MM.1S (cell line): ENCODE measurements at regions not wholly inside any gene's neighbourhood (a gene's known extent, or its start where the extent isn't known, plus 50 kb on each side); places are given as distances from the start of the nearest gene placed in this dataset.

Source experiments
- DNase-seq: peaks from one replicate; pipeline ENCODE4 v3.0.0-alpha.2; 2015
- H2AFZ ChIP-seq: fragments of 300-600 bp; sonication (generic); 2 replicates; pipeline ENCODE4 v1.6.0; 2016; ENCODE audit warnings: antibody characterized with exemption, low read length
- H3F3A ChIP-seq: fragments of 300-600 bp; sonication (generic); 2 replicates; pipeline ENCODE4 v1.6.1; 2016; ENCODE audit warnings: mild to moderate bottlenecking, antibody characterized with exemption, low read length, moderate library complexity, mixed read lengths; ENCODE audit not compliant: insufficient read depth
- H3K27ac ChIP-seq: fragments of 300-600 bp; sonication (generic); 2 replicates; pipeline ENCODE4 v1.5.1; 2016; ENCODE audit warnings: mild to moderate bottlenecking, low read length
- H3K27me3 ChIP-seq: fragments of 300-600 bp; sonication (generic); replicated peaks from 2 replicates; pipeline ENCODE4 v1.6.0; 2016; ENCODE audit warnings: low read length; ENCODE audit not compliant: insufficient read depth
- H3K36me3 ChIP-seq: fragments of 300-600 bp; sonication (generic); replicated peaks from 2 replicates; pipeline ENCODE4 v1.6.1; 2016; ENCODE audit warnings: mild to moderate bottlenecking, low read length, mixed read lengths; ENCODE audit not compliant: insufficient read depth
- H3K4me1 ChIP-seq: fragments of 300-600 bp; sonication (generic); 2 replicates; pipeline ENCODE4 v1.6.1; 2016; ENCODE audit warnings: low read length, mixed read lengths
- H3K4me2 ChIP-seq: fragments of 300-600 bp; sonication (generic); 2 replicates; pipeline ENCODE4 v1.6.0; 2016; ENCODE audit warnings: low read depth, low read length
- H3K4me3 ChIP-seq: fragments of 300-600 bp; sonication (generic); 2 replicates; pipeline ENCODE4 v1.5.1; 2016; ENCODE audit warnings: low read length, mixed read lengths
- H3K79me2 ChIP-seq: fragments of 300-600 bp; sonication (generic); 2 replicates; pipeline ENCODE4 v1.6.1; 2016; ENCODE audit warnings: mixed run types, low read length, mixed read lengths
- H3K9ac ChIP-seq: fragments of 300-600 bp; sonication (generic); 2 replicates; pipeline ENCODE4 v1.6.1; 2016; ENCODE audit warnings: low read length, mixed read lengths
- H3K9me2 ChIP-seq: fragments of 300-600 bp; sonication (generic); replicated peaks from 2 replicates; pipeline ENCODE4 v1.6.1; 2016; ENCODE audit warnings: mild to moderate bottlenecking, low read length, mixed read lengths; ENCODE audit not compliant: insufficient read depth
- H3K9me3 ChIP-seq: fragments of 300-600 bp; sonication (generic); replicated peaks from 2 replicates; pipeline ENCODE4 v1.6.1; 2016; ENCODE audit warnings: mild to moderate bottlenecking, low read length, mixed read lengths; ENCODE audit not compliant: insufficient read depth
- H4K20me1 ChIP-seq: fragments of 300-600 bp; sonication (generic); 2 replicates; pipeline ENCODE4 v1.6.1; 2016; ENCODE audit warnings: mild to moderate bottlenecking, low read length, moderate library complexity, mixed read lengths; ENCODE audit not compliant: insufficient read depth
- EZH2 ChIP-seq: fragments of 300-600 bp; sonication (generic); optimal IDR thresholded peaks from 2 replicates; pipeline ENCODE3; 2017; ENCODE audit warnings: low read depth, mild to moderate bottlenecking, antibody characterized with exemption, low read length, mixed read lengths
- EZH2phosphoT487 ChIP-seq: fragments of 300-600 bp; sonication (generic); IDR thresholded peaks from 2 replicates; pipeline ENCODE4 v1.6.1; 2018; ENCODE audit warnings: antibody characterized with exemption, low read length
- TF ChIP-seq, protein P1 (sequence below): fragments of 300-600 bp; sonication (generic); IDR thresholded peaks from 2 replicates; pipeline ENCODE4 v1.5.1; 2016; ENCODE audit warnings: antibody characterized with exemption, low read length, mixed read lengths

DNA sequence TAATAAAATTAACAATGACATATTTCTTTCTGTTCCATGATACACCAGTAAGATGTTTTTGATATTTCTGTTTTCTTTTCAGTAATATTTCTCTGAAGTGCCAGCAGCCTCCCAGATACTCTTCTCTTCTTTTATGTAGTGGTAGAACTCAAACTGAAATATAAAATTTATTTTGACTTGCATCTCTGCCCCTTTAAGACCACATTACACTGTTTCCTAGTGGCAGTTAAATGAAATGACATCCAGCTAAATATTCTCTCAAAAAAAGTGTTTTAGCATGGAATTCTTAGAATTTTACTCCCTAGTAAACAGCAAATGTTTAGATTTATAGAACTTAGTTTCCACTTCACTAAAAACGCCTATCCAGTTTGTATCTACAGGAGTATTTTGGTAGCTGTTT is 237.2 kb upstream of the MTPN start:
- DNase-seq = no peak
- Histone ChIP-seq H3K9ac (no peak overlapping the region), H3K27me3 (no peaks in the 10 kb centered on the region), H3F3A (no peaks in the 10 kb centered on the region), H3K4me2 (no peak overlapping the region), H3K27ac (no peak overlapping the region), H3K36me3 (no peaks in the 10 kb centered on the region), H2AFZ (no peak overlapping the region), H3K9me3 (no peaks in the 10 kb centered on the region), H4K20me1 (no peaks in the 10 kb centered on the region), H3K4me1 (no peaks in the 10 kb centered on the region), H3K4me3 (no peak overlapping the region), H3K79me2 (no peaks in the 10 kb centered on the region), H3K9me2 (no peaks in the 10 kb centered on the region)
- no peak for TF ChIP-seq EZH2

DNA sequence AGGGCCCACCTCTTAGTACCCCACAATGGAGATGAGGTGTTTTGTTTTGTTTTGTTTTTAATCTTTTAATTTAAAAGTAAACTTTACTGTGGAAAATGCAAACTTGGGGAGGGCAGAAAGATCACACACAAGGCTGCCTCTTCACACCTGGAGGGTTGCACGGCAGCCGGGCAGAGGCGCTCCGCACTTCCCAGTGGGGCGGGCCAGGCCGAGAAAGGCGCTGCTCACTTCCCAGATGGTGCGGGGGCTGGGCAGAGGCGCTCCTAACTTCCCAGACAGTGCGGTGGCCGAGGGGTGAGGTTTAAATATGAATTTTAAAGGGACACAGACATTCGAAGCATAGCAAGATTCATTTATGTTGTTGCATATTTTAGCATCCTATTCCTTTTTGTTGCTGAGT is 235.9 kb upstream of the MTPN start:
- DNase-seq = no peak
- TF ChIP-seq EZH2phosphoT487 (no peak), EZH2 (no peak)
- TF ChIP-seq, protein P1, sequence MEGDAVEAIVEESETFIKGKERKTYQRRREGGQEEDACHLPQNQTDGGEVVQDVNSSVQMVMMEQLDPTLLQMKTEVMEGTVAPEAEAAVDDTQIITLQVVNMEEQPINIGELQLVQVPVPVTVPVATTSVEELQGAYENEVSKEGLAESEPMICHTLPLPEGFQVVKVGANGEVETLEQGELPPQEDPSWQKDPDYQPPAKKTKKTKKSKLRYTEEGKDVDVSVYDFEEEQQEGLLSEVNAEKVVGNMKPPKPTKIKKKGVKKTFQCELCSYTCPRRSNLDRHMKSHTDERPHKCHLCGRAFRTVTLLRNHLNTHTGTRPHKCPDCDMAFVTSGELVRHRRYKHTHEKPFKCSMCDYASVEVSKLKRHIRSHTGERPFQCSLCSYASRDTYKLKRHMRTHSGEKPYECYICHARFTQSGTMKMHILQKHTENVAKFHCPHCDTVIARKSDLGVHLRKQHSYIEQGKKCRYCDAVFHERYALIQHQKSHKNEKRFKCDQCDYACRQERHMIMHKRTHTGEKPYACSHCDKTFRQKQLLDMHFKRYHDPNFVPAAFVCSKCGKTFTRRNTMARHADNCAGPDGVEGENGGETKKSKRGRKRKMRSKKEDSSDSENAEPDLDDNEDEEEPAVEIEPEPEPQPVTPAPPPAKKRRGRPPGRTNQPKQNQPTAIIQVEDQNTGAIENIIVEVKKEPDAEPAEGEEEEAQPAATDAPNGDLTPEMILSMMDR = no peak

DNA sequence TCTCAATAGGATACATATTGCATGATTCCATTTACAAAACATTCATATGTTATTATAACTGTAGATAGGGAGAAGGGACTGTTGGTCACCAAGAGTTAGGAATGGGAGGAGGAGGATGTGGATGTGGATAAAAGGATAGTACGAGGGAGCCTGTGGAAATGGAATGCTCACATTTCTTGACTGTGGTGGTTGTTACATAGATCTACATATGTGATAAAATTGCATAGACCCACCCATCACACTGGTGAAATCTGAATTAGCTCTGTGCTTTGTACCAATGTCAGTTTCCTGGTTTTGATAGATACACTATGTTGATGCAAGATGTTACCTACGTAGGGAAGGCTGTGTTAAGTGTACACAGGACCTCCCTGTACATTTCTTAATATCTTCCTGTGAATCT is 233.5 kb upstream of the MTPN start:
- H3K4me1 ChIP-seq = no peaks in the 10 kb centered on the region
- no peaks in the 10 kb centered on the region for H3K27me3 ChIP-seq
- no peaks in the 10 kb centered on the region for H4K20me1 ChIP-seq
- H3K36me3 ChIP-seq = no peaks in the 10 kb centered on the region
- H3K4me3 ChIP-seq = no peak overlapping the region
- DNase-seq = no peak
- H3K9me2 ChIP-seq = no peaks in the 10 kb centered on the region
- no peak overlapping the region for H3K4me2 ChIP-seq
- no peaks in the 10 kb centered on the region for H3K9me3 ChIP-seq
- no peak overlapping the region for H2AFZ ChIP-seq
- no peaks in the 10 kb centered on the region for H3K79me2 ChIP-seq
- TF ChIP-seq EZH2 = no peak
- no peak for TF ChIP-seq EZH2phosphoT487
- TF ChIP-seq, protein P1 = no peak
- H3F3A ChIP-seq = no peaks in the 10 kb centered on the region
- H3K9ac ChIP-seq = no peak overlapping the region
- no peak overlapping the region for H3K27ac ChIP-seq

More for the DNA sequence above, 235.9 kb upstream of the MTPN start:
- Histone ChIP-seq H4K20me1 (no peaks in the 10 kb centered on the region), H2AFZ (no peak overlapping the region), H3K27ac (no peak overlapping the region), H3K9ac (no peak overlapping the region), H3K4me3 (no peak overlapping the region), H3K4me1 (no peaks in the 10 kb centered on the region), H3K27me3 (no peaks in the 10 kb centered on the region), H3K79me2 (no peaks in the 10 kb centered on the region), H3F3A (no peaks in the 10 kb centered on the region), H3K9me2 (no peaks in the 10 kb centered on the region), H3K4me2 (no peak overlapping the region), H3K36me3 (no peaks in the 10 kb centered on the region), H3K9me3 (no peaks in the 10 kb centered on the region)

DNA sequence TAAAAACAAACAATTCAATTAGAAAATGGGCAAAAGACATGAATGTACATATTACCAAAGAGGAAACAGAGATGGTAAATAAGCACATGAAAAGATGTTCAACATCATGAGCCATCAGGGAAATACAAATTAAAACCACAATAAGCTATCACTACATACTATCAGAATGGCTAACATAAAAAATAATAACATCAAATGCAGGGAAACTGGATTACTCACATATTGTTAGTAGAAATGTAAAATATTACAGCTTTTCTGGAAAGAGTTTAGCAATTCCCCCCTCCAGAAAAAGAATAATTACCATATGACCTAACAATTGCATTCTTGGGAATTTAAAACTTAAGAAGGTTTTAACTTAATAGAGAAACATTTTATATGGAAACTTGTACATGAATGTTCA is 232.9 kb upstream of the MTPN start:
- H3F3A ChIP-seq = no peaks in the 10 kb centered on the region
- H3K4me2 ChIP-seq = no peak overlapping the region
- H3K36me3 ChIP-seq = no peaks in the 10 kb centered on the region
- no peak overlapping the region for H3K9ac ChIP-seq
- no peaks in the 10 kb centered on the region for H3K4me1 ChIP-seq
- no peak for DNase-seq
- no peaks in the 10 kb centered on the region for H3K79me2 ChIP-seq
- no peaks in the 10 kb centered on the region for H4K20me1 ChIP-seq
- H2AFZ ChIP-seq = no peak overlapping the region
- no peak for TF ChIP-seq EZH2phosphoT487
- TF ChIP-seq, protein P1 = no peak
- TF ChIP-seq EZH2 = no peak
- no peaks in the 10 kb centered on the region for H3K9me3 ChIP-seq
- no peaks in the 10 kb centered on the region for H3K27me3 ChIP-seq
- no peak overlapping the region for H3K4me3 ChIP-seq
- no peaks in the 10 kb centered on the region for H3K9me2 ChIP-seq
- no peak overlapping the region for H3K27ac ChIP-seq
